GM12878 (cell line): ENCODE measurements at regions not wholly inside any gene's neighbourhood (a gene's known extent, or its start where the extent isn't known, plus 50 kb on each side); places are given as distances from the start of the nearest gene placed in this dataset.

ENCODE experiments used
- CHD1 ChIP-seq: IDR thresholded peaks from 2 replicates; pipeline ENCODE4 v1.6.1; 2012; ENCODE audit warnings: low read depth, low read length, improper control_type of control experiment
- HDAC6 ChIP-seq: fragments of 200-600 bp; sonication (generic); IDR thresholded peaks from one replicate; pipeline ENCODE4 v1.8.0; 2017; ENCODE audit warnings: antibody characterized with exemption; ENCODE audit not compliant: unreplicated experiment
- NR2F1 ChIP-seq: fragments of 450-650 bp; conservative IDR thresholded peaks from 2 replicates; pipeline ENCODE4 v1.6.1; 2017; ENCODE audit warnings: mild to moderate bottlenecking
- POLR2A ChIP-seq: IDR thresholded peaks from 2 replicates; pipeline ENCODE4 v1.6.1; 2011; ENCODE audit warnings: low read depth, mild to moderate bottlenecking, low read length
- RAD21 ChIP-seq: IDR thresholded peaks from 2 replicates; pipeline ENCODE4 v1.6.1; 2011; ENCODE audit warnings: mild to moderate bottlenecking, low read depth, low read length, moderate library complexity; ENCODE audit not compliant: insufficient read depth
- TAF1 ChIP-seq: IDR thresholded peaks from 2 replicates; pipeline ENCODE4 v1.6.1; 2011; ENCODE audit warnings: mild to moderate bottlenecking, low read depth, low read length, borderline replicate concordance
- ZZZ3 ChIP-seq: IDR thresholded peaks from 2 replicates; pipeline ENCODE4 v1.6.1; 2011; ENCODE audit warnings: low read depth; ENCODE audit not compliant: control insufficient read depth, insufficient read length
- TF ChIP-seq, protein P1 (sequence below), 3 experiments: IDR thresholded peaks in 2 of 3; conservative IDR thresholded peaks in 1 of 3; 2 replicates each; pipeline ENCODE4 v1.5.1; 2011; ENCODE audit warnings: low read depth in 3 of 3, low read length in 3 of 3, mild to moderate bottlenecking in 3 of 3, control low read depth in 2 of 3, moderate library complexity in 2 of 3, inconsistent platforms in 1 of 3, mixed read lengths in 1 of 3; ENCODE audit not compliant: control insufficient read depth in 2 of 3, insufficient read depth in 1 of 3; ENCODE audit errors: extremely low read depth in 1 of 3

GRCh38 chr3:80606073-80606472, 838.3 kb upstream of the ROBO1 start:
- TF ChIP-seq HDAC6: no peak
- no peak for TF ChIP-seq NR2F1
- TF ChIP-seq, protein P1, sequence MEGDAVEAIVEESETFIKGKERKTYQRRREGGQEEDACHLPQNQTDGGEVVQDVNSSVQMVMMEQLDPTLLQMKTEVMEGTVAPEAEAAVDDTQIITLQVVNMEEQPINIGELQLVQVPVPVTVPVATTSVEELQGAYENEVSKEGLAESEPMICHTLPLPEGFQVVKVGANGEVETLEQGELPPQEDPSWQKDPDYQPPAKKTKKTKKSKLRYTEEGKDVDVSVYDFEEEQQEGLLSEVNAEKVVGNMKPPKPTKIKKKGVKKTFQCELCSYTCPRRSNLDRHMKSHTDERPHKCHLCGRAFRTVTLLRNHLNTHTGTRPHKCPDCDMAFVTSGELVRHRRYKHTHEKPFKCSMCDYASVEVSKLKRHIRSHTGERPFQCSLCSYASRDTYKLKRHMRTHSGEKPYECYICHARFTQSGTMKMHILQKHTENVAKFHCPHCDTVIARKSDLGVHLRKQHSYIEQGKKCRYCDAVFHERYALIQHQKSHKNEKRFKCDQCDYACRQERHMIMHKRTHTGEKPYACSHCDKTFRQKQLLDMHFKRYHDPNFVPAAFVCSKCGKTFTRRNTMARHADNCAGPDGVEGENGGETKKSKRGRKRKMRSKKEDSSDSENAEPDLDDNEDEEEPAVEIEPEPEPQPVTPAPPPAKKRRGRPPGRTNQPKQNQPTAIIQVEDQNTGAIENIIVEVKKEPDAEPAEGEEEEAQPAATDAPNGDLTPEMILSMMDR (IDR thresholded peaks at IDR 0.05 in 2 of 3, conservative IDR thresholded peaks at IDR 0.05 in 1 of 3; ENCODE audit: control insufficient read depth in 2 of 3, extremely low read depth in 1 of 3, insufficient read depth in 1 of 3, low read depth in 3 of 3, low read length in 3 of 3): no peak; a peak in 1 of 6 replicates
- TF ChIP-seq TAF1: no peak
- TF ChIP-seq ZZZ3: no peak
- TF ChIP-seq CHD1: no peak
- TF ChIP-seq POLR2A: no peak
- TF ChIP-seq RAD21: no peak
